Astrocyte (in vitro differentiated cells and primary cell): ENCODE measurements at regions not wholly inside any gene's neighbourhood (a gene's known extent, or its start where the extent isn't known, plus 50 kb on each side); places are given as distances from the start of the nearest gene placed in this dataset.

ENCODE experiments used
- DNase-seq: peaks from one replicate; pipeline ENCODE4 v3.0.0-alpha.2; 2010; ENCODE audit warnings: low read depth
- FAIRE-seq: peaks from 2 replicates; lab custom pipeline; 2011; peaks lifted over from hg19 to GRCh38; lab: Jason Lieb, UNC
- H2AFZ ChIP-seq: 2 replicates; pipeline ENCODE4 v1.6.0; 2012; ENCODE audit warnings: low read depth, low read length, inconsistent platforms
- H3K27ac ChIP-seq: 2 replicates; pipeline ENCODE4 v1.5.1; 2011; ENCODE audit warnings: low read depth, low read length, inconsistent platforms
- H3K27me3 ChIP-seq: 2 replicates; pipeline ENCODE4 v1.6.0; 2011; ENCODE audit warnings: low read length, inconsistent platforms; ENCODE audit not compliant: insufficient read depth
- H3K36me3 ChIP-seq: 2 replicates; pipeline ENCODE4 v1.5.1; 2011; ENCODE audit warnings: low read length, inconsistent platforms; ENCODE audit not compliant: insufficient read depth
- H3K4me1 ChIP-seq: 2 replicates; pipeline ENCODE4 v1.5.1; 2011; ENCODE audit warnings: low read length, inconsistent platforms; ENCODE audit not compliant: insufficient read depth
- H3K4me2 ChIP-seq: 2 replicates; pipeline ENCODE4 v1.6.0; 2012; ENCODE audit warnings: low read length, inconsistent platforms
- H3K4me3 ChIP-seq: 2 replicates; pipeline ENCODE4 v1.5.1; 2011; ENCODE audit warnings: low read depth, mild to moderate bottlenecking, low read length, inconsistent platforms; ENCODE audit not compliant: insufficient read depth
- H3K79me2 ChIP-seq: 2 replicates; pipeline ENCODE4 v1.6.0; 2012; ENCODE audit warnings: mild to moderate bottlenecking, low read length, inconsistent platforms; ENCODE audit not compliant: insufficient read depth
- H3K9ac ChIP-seq: 2 replicates; pipeline ENCODE4 v1.6.0; 2012; ENCODE audit warnings: mild to moderate bottlenecking, low read length, inconsistent platforms
- H3K9me3 ChIP-seq: 2 replicates; pipeline ENCODE4 v1.5.1; 2012; ENCODE audit warnings: low read depth, mild to moderate bottlenecking, low read length, inconsistent platforms; ENCODE audit not compliant: insufficient read depth
- H4K20me1 ChIP-seq: 2 replicates; pipeline ENCODE4 v1.6.0; 2012; ENCODE audit warnings: low read length, inconsistent platforms; ENCODE audit not compliant: insufficient read depth
- H3K27ac Mint-ChIP-seq: one replicate; pipeline ENCODE4 v1.8.0; 2021; ENCODE audit warnings: mild to moderate bottlenecking, mixed read lengths; ENCODE audit not compliant: unreplicated experiment
- H3K27me3 Mint-ChIP-seq: one replicate; pipeline ENCODE4 v1.8.0; 2021; ENCODE audit warnings: low read depth, mixed read lengths; ENCODE audit not compliant: unreplicated experiment
- H3K36me3 Mint-ChIP-seq: one replicate; pipeline ENCODE4 v1.8.0; 2021; ENCODE audit warnings: low read depth, mixed read lengths; ENCODE audit not compliant: unreplicated experiment
- H3K4me1 Mint-ChIP-seq: one replicate; pipeline ENCODE4 v1.8.0; 2021; ENCODE audit warnings: low read depth, mixed read lengths; ENCODE audit not compliant: unreplicated experiment
- H3K4me3 Mint-ChIP-seq: one replicate; pipeline ENCODE4 v1.8.0; 2021; ENCODE audit warnings: mild to moderate bottlenecking, moderate library complexity, mixed read lengths; ENCODE audit not compliant: unreplicated experiment
- H3K9me3 Mint-ChIP-seq: one replicate; pipeline ENCODE4 v1.8.0; 2021; ENCODE audit warnings: mild to moderate bottlenecking, mixed read lengths; ENCODE audit not compliant: unreplicated experiment
- EZH2 ChIP-seq: IDR thresholded peaks from 2 replicates; pipeline ENCODE4 v1.6.1; 2012; ENCODE audit warnings: mild to moderate bottlenecking, low read length, inconsistent platforms; ENCODE audit not compliant: insufficient read depth
- TF ChIP-seq, protein P1 (sequence below): IDR thresholded peaks from 2 replicates; pipeline ENCODE4 v1.5.1; 2011; ENCODE audit warnings: low read depth, mild to moderate bottlenecking, inconsistent platforms, low read length, moderate library complexity; ENCODE audit not compliant: insufficient read depth

DNA sequence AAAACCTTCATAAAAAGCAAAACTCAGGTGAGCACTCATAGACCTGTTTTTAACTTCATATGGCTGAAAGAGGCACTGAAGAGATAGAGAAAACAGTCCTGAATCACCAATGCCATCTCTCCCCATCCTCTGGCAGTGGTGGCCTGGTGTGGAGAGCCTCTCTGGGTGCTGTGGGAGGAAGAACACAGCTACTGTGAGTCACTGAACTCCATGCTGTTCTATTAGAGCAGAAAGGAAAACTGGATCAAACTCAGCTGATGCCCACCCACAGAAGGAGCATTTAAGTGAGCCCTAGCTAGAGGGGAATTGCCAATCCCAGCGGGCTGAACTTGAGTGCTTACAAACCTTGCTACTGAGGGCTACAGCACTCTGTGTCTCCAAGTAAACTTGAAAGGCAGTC, 115.3 kb upstream of the SESN3 start:
- H3K27ac ChIP-seq, result no peak overlapping the region
- H4K20me1 ChIP-seq, result no peaks in the 10 kb centered on the region
- Mint-ChIP-seq H3K27ac (no peak overlapping the region), H3K4me1 (peaks cover 8% of the 10 kb centered on the region), H3K9me3 (peaks cover 6% of the 10 kb centered on the region), H3K27me3 (no peaks in the 10 kb centered on the region), H3K4me3 (no peak overlapping the region), H3K36me3 (no peaks in the 10 kb centered on the region)
- FAIRE-seq, result no peak
- TF ChIP-seq, protein P1, sequence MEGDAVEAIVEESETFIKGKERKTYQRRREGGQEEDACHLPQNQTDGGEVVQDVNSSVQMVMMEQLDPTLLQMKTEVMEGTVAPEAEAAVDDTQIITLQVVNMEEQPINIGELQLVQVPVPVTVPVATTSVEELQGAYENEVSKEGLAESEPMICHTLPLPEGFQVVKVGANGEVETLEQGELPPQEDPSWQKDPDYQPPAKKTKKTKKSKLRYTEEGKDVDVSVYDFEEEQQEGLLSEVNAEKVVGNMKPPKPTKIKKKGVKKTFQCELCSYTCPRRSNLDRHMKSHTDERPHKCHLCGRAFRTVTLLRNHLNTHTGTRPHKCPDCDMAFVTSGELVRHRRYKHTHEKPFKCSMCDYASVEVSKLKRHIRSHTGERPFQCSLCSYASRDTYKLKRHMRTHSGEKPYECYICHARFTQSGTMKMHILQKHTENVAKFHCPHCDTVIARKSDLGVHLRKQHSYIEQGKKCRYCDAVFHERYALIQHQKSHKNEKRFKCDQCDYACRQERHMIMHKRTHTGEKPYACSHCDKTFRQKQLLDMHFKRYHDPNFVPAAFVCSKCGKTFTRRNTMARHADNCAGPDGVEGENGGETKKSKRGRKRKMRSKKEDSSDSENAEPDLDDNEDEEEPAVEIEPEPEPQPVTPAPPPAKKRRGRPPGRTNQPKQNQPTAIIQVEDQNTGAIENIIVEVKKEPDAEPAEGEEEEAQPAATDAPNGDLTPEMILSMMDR, result no peak
- TF ChIP-seq EZH2, result no peak
- H3K4me3 ChIP-seq, result no peak overlapping the region
- no peaks in the 10 kb centered on the region for H3K36me3 ChIP-seq
- H3K79me2 ChIP-seq, result no peaks in the 10 kb centered on the region
- H3K4me2 ChIP-seq, result no peak overlapping the region
- H2AFZ ChIP-seq, result no peak overlapping the region
- H3K4me1 ChIP-seq, result no peaks in the 10 kb centered on the region
- no peak overlapping the region for H3K9ac ChIP-seq
- H3K27me3 ChIP-seq, result no peaks in the 10 kb centered on the region
- no peak for DNase-seq
- H3K9me3 ChIP-seq, result no peaks in the 10 kb centered on the region

DNA sequence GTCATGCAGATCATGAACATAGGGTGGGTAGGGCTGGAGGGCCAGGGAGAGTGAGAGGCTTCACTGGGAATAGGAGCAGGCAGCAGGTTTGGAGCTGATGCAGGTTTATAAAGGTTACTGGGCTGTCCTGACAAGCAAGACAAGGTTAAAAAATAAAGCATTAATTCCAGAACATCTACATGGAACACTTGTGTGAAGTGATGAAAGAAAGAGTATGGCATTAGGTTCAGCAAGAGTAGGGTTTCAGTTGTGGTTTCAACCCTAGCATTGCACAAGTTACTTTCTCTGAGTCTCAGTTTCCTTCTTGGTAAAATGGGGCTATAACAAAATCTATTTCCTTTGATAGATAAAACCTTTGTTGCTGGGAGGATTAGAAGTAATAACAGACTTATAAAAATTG, 114.6 kb upstream of the SESN3 start:
- FAIRE-seq (no peak), DNase-seq (no peak)
- Histone ChIP-seq H3K79me2 (no peaks in the 10 kb centered on the region), H4K20me1 (no peaks in the 10 kb centered on the region), H3K27ac (no peak overlapping the region), H3K27me3 (no peaks in the 10 kb centered on the region), H3K9me3 (no peaks in the 10 kb centered on the region), H2AFZ (no peak overlapping the region), H3K9ac (no peak overlapping the region), H3K4me3 (no peak overlapping the region), H3K4me1 (no peaks in the 10 kb centered on the region), H3K4me2 (no peak overlapping the region), H3K36me3 (no peaks in the 10 kb centered on the region)
- H3K4me3 Mint-ChIP-seq, result no peak overlapping the region
- TF ChIP-seq, protein P1, result no peak
- TF ChIP-seq EZH2, result no peak
- H3K27me3 Mint-ChIP-seq, result no peaks in the 10 kb centered on the region
- H3K9me3 Mint-ChIP-seq, result peaks cover 6% of the 10 kb centered on the region
- H3K4me1 Mint-ChIP-seq, result peaks cover 8% of the 10 kb centered on the region
- no peaks in the 10 kb centered on the region for H3K36me3 Mint-ChIP-seq
- H3K27ac Mint-ChIP-seq, result no peak overlapping the region

DNA sequence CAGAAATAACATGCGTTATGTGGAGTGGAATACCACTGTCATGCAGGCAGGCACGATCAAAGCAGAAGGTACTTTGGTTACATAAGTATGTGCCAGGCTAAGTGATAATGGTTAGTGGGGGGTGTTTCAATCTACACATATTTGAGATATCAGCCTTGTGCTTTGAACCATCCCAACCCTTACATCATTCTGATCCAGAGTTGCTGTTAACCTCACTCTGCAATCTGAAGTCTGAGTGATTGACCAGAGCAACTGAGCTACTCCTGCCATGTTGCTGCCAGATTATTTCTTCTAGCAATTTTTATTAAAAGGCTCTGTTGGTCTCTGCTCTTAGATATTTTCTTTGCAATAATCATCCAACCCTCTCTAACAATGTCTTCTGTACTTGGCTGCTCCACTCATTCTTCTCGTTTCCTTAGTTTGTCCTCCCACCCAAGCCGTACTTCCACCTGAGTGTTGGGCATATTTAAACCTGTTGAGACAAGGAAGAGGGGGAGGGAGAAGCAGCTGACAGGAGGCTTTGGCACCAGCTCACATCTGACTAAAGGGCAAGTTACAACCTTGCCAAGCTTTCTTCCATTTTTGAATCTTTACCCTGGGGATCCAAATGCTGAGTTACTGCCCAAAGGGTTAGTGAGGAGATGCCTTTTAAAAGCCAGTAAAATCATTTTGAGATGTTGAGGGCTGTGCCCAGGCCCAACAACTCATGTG, 114.1 kb upstream of the SESN3 start:
- H3K27me3 Mint-ChIP-seq, result no peaks in the 10 kb centered on the region
- DNase-seq, result no peak
- peaks cover 8% of the 10 kb centered on the region for H3K4me1 Mint-ChIP-seq
- Histone ChIP-seq H3K4me3 (no peak overlapping the region), H3K27ac (no peak overlapping the region), H2AFZ (no peak overlapping the region), H3K9me3 (no peaks in the 10 kb centered on the region), H3K79me2 (no peaks in the 10 kb centered on the region), H3K4me1 (no peaks in the 10 kb centered on the region), H4K20me1 (no peaks in the 10 kb centered on the region), H3K4me2 (no peak overlapping the region), H3K36me3 (no peaks in the 10 kb centered on the region), H3K9ac (no peak overlapping the region), H3K27me3 (no peaks in the 10 kb centered on the region)
- H3K36me3 Mint-ChIP-seq, result no peaks in the 10 kb centered on the region
- H3K4me3 Mint-ChIP-seq, result no peak overlapping the region
- peaks cover 6% of the 10 kb centered on the region for H3K9me3 Mint-ChIP-seq
- no peak for TF ChIP-seq EZH2
- TF ChIP-seq, protein P1, result no peak
- no peak overlapping the region for H3K27ac Mint-ChIP-seq
- no peak for FAIRE-seq
